Type B pancreatic cell (in vitro differentiated cells): ENCODE measurements at regions not wholly inside any gene's neighbourhood (a gene's known extent, or its start where the extent isn't known, plus 50 kb on each side); places are given as distances from the start of the nearest gene placed in this dataset.

Experiments
- DNase-seq: peaks from one replicate; pipeline ENCODE4 v3.0.0; 2021; ENCODE audit warnings: mixed read lengths; ENCODE audit not compliant: unreplicated experiment; ENCODE audit errors: extremely low spot score
- H3K27ac Mint-ChIP-seq: 2 replicates; pipeline ENCODE4 v1.8.0; 2021; ENCODE audit warnings: mild to moderate bottlenecking, mixed read lengths
- H3K27me3 Mint-ChIP-seq: 2 replicates; pipeline ENCODE4 v1.8.0; 2021; ENCODE audit warnings: mixed read lengths
- H3K36me3 Mint-ChIP-seq: 2 replicates; pipeline ENCODE4 v1.8.0; 2021; ENCODE audit warnings: mixed read lengths
- H3K4me1 Mint-ChIP-seq: one replicate; pipeline ENCODE4 v1.8.0; 2021; ENCODE audit warnings: mixed read lengths; ENCODE audit not compliant: unreplicated experiment
- H3K4me3 Mint-ChIP-seq: 2 replicates; pipeline ENCODE4 v1.8.0; 2021; ENCODE audit warnings: mild to moderate bottlenecking, mixed read lengths
- H3K9me3 Mint-ChIP-seq: 2 replicates; pipeline ENCODE4 v1.8.0; 2021; ENCODE audit warnings: mixed read lengths
- TF ChIP-seq, protein P1 (sequence below): fragments of 200-600 bp; sonication (generic); conservative IDR thresholded peaks from 2 replicates; pipeline ENCODE4 v1.5.0; 2021; ENCODE audit warnings: antibody characterized with exemption, mild to moderate bottlenecking

DNA sequence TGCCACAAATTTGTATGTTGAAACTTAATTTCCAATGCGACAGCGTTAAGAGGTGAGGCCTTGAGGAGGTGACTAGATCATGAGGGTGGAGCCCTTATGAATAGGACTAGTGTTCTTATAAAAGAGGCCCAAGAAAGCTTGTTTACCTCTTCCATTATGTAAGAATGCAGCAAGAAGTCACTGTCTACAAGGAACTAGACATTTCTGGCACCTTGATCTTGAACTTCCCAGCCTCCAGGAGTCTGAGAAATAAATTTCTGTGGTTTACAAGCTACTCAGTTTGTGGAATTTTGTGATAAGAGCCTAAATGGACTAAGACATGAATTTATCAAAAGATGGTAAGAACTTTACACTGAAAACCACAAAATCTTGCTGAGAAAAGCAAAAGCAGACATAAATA lies 173.6 kb upstream of the SGK1 start:
- TF ChIP-seq, protein P1, sequence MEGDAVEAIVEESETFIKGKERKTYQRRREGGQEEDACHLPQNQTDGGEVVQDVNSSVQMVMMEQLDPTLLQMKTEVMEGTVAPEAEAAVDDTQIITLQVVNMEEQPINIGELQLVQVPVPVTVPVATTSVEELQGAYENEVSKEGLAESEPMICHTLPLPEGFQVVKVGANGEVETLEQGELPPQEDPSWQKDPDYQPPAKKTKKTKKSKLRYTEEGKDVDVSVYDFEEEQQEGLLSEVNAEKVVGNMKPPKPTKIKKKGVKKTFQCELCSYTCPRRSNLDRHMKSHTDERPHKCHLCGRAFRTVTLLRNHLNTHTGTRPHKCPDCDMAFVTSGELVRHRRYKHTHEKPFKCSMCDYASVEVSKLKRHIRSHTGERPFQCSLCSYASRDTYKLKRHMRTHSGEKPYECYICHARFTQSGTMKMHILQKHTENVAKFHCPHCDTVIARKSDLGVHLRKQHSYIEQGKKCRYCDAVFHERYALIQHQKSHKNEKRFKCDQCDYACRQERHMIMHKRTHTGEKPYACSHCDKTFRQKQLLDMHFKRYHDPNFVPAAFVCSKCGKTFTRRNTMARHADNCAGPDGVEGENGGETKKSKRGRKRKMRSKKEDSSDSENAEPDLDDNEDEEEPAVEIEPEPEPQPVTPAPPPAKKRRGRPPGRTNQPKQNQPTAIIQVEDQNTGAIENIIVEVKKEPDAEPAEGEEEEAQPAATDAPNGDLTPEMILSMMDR, result no peak
- no peak overlapping the region for H3K27ac Mint-ChIP-seq
- peaks cover 3% of the 10 kb centered on the region for H3K36me3 Mint-ChIP-seq
- no peaks in the 10 kb centered on the region for H3K27me3 Mint-ChIP-seq
- DNase-seq, result no peak
- H3K9me3 Mint-ChIP-seq, result no peaks in the 10 kb centered on the region
- H3K4me1 Mint-ChIP-seq, result no peaks in the 10 kb centered on the region
- H3K4me3 Mint-ChIP-seq, result no peak overlapping the region

DNA sequence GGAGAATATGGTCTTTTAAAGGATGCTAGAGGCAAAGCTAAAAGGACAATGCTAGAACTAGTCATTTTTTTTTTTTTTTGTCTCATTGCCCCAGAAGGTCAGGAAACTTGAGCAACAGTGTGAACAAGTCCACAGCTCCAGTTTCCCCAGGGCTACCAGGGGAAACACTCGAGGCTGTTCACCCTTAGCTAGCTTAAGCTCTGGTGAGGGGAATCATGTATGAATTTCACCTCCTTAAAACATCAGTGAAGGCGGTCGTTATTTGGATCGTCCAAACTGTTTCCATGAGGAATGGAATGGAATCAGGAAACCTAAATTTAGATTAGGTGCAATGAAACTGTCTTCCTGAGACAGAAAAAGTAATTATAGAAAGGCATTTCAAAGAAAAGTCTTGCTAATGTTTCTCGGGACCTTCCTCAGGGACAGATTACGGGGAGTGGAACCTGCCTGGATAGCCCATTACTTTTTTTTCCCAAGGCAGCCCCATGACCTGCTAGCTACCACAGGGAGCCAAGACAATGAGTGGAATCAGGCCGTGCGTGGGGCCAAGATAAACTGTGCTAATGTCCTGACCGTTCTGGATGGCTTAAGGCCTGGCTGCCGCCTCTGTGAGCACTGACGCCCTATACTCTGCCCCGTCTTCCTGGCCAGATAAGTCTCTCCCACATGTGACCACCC lies 164.8 kb upstream of the SGK1 start:
- Mint-ChIP-seq H3K9me3 (peaks cover 6% of the 10 kb centered on the region), H3K4me3 (no peak overlapping the region), H3K36me3 (peaks cover 3% of the 10 kb centered on the region), H3K27me3 (peaks cover 14% of the 10 kb centered on the region), H3K4me1 (peaks cover 4% of the 10 kb centered on the region), H3K27ac (no peak overlapping the region)
- TF ChIP-seq, protein P1, result no peak
- DNase-seq, result no peak

DNA sequence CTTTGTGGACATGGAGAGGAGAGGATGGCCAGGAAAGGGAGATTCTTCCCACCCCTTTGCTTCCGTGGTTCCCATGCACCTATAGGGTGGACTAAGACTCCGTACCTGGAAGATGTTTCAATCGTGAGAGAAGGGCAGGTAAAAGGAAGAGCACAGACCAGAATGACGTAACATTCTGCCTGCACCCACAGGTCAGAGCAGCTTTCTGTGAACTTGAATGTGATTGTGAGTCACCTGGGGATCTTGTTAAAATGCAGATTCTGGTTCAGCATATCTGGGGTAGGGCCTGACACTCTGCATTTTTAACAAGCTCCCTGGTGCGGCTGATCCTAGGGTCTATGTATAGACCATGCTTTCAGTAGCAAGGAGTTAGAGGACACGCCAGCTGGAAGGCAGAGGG lies 164.1 kb upstream of the SGK1 start:
- peaks cover 15% of the 10 kb centered on the region for H3K27me3 Mint-ChIP-seq
- no peak overlapping the region for H3K27ac Mint-ChIP-seq
- no peak for DNase-seq
- TF ChIP-seq, protein P1, result no peak
- peaks cover 6% of the 10 kb centered on the region for H3K9me3 Mint-ChIP-seq
- peaks cover 4% of the 10 kb centered on the region for H3K4me1 Mint-ChIP-seq
- no peak overlapping the region for H3K4me3 Mint-ChIP-seq
- peaks cover 3% of the 10 kb centered on the region for H3K36me3 Mint-ChIP-seq

DNA sequence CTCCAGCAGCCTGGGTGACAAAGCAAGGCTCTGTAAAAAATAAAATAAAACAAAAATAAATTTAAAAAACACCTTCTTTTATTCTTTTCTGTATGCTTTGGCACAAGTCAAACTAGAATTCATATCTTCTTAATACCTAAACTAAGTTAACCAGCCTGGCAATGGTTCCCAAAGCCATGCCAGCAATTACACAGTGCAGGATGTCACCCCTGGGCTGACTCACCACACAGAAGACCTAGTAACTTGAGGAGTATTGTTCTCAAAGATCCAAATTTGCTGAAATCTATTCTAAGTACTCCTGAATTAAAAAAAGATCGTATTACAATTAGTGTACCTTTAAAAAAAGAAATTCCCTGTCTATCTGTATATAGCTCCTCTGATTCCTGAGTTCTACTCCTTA lies 162.7 kb upstream of the SGK1 start:
- Mint-ChIP-seq H3K4me3 (no peak overlapping the region), H3K9me3 (peaks cover 6% of the 10 kb centered on the region), H3K4me1 (peaks cover 4% of the 10 kb centered on the region), H3K36me3 (no peaks in the 10 kb centered on the region), H3K27ac (no peak overlapping the region), H3K27me3 (peaks cover 18% of the 10 kb centered on the region)
- TF ChIP-seq, protein P1, result no peak
- DNase-seq, result no peak

DNA sequence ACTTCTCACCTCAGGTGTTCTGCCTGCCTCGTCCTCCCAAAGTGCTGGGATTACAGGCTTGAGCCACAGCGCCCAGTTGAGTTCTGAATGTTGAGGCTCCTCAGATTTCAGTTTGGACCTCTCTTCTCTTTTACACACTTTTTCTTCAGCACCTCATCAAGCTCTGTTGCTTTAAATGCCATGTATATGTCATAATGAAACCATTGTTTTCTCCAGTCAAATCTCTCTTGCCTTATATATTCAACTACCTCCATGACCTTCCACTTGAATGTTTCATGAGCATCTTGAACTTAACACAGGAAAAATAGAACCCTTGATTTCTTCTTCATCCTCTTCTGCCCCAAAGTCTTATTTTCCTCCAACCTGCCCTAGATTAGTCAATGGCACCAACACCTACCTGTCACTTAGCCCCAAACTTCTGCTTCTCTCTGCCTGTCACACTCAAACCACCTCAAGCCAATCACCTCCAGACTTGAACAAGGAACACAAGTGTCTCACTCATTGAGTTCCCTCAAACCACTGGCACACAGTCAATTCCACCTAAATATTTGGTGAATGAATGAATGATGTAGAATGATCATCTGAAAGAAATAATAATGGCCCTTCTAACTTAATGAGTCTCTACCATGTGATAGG lies 161.0 kb upstream of the SGK1 start:
- H3K9me3 Mint-ChIP-seq, result peaks cover 6% of the 10 kb centered on the region
- H3K27ac Mint-ChIP-seq, result no peak overlapping the region
- no peaks in the 10 kb centered on the region for H3K36me3 Mint-ChIP-seq
- no peak overlapping the region for H3K4me3 Mint-ChIP-seq
- TF ChIP-seq, protein P1, result no peak
- no peak for DNase-seq
- peaks cover 4% of the 10 kb centered on the region for H3K4me1 Mint-ChIP-seq
- peaks cover 18% of the 10 kb centered on the region for H3K27me3 Mint-ChIP-seq
